K562 (cell line): ENCODE measurements at regions not wholly inside any gene's neighbourhood (a gene's known extent, or its start where the extent isn't known, plus 50 kb on each side); places are given as distances from the start of the nearest gene placed in this dataset.

ENCODE experiments used
- ATAC-seq: fragments of 200-7000 bp; cut with Tn5 transposase; 3 replicates; pipeline ENCODE4 v1.9.1; 2020; ENCODE audit warnings: moderate library complexity
- BruUV-seq: library from RNA; stranded (reverse); fragments of 400-500 nt; replicated peaks from 2 replicates; lab custom pipeline; 2021; lab: Mats Ljungman, UMichigan
- CTCF ChIA-PET: fragments of 300-600 bp; formaldehyde crosslinking; extraction: SDS; loops from one replicate; lab custom pipeline; 2021; ENCODE audit warnings: low intra/inter-chr PET ratio; lab: Yijun Ruan, JAX
- POLR2A ChIA-PET: fragments of 300-600, 350-650 bp; sonication (Branson Sonifier 250); formaldehyde crosslinking; extraction: SDS; loops from one replicate; lab custom pipeline; 2021; ENCODE audit warnings: antibody characterized with exemption, inconsistent platforms; lab: Yijun Ruan, JAX
- DNase-seq, 4 experiments: peaks; one replicate each; pipeline versions ENCODE4 v3.0.0 to v3.0.0-alpha.2; 2011 to 2018; ENCODE audit warnings: low spot score in 3 of 4, mixed read lengths in 3 of 4; ENCODE audit errors: extremely low read depth in 1 of 4
- FAIRE-seq: peaks from 2 replicates; lab custom pipeline; 2011; peaks lifted over from hg19 to GRCh38; lab: Jason Lieb, UNC
- H2AFZ ChIP-seq: 2 replicates; pipeline ENCODE4 v1.6.0; 2011; ENCODE audit warnings: low read depth, low read length, control low read depth, inconsistent platforms
- H3K27ac ChIP-seq: fragments of 200-600 bp; 3 replicates; pipeline ENCODE4 v1.8.0; 2011; ENCODE audit warnings: low read depth, mild to moderate bottlenecking, control low read depth, inconsistent platforms, low read length, moderate library complexity, mixed read lengths; ENCODE audit errors: extremely low read depth
- H3K27me3 ChIP-seq, 2 experiments: fragments of 300-600 bp in 1 of 2; 2 replicates in 1 of 2; 3 replicates in 1 of 2; pipeline versions ENCODE4 v1.6.0 to v1.8.0; 2011; ENCODE audit warnings: inconsistent platforms in 2 of 2, low read length in 2 of 2, mild to moderate bottlenecking in 1 of 2, mixed read lengths in 1 of 2, moderate library complexity in 1 of 2; ENCODE audit not compliant: control insufficient read depth in 2 of 2, insufficient read depth in 2 of 2
- H3K36me3 ChIP-seq: fragments of 300-600 bp; 3 replicates; pipeline ENCODE4 v1.8.0; 2011; ENCODE audit warnings: mild to moderate bottlenecking, low read length, inconsistent platforms; ENCODE audit not compliant: control insufficient read depth, insufficient read depth
- H3K4me1 ChIP-seq, 2 experiments: fragments of 200-600 bp in 1 of 2; replicated peaks in 1 of 2; 2 replicates in 1 of 2; 3 replicates in 1 of 2; pipeline versions ENCODE4 v1.5.1 to v1.8.0; 2011; ENCODE audit warnings: inconsistent platforms in 2 of 2, low read length in 2 of 2, mild to moderate bottlenecking in 1 of 2, mixed read lengths in 1 of 2, moderate library complexity in 1 of 2; ENCODE audit not compliant: control insufficient read depth in 2 of 2, insufficient read depth in 2 of 2
- H3K4me2 ChIP-seq: 2 replicates; pipeline ENCODE4 v1.6.1; 2011; ENCODE audit warnings: low read length, control low read depth, inconsistent platforms, mixed read lengths; ENCODE audit not compliant: insufficient read depth
- H3K4me3 ChIP-seq: fragments of 200-600 bp; sonication (generic), shearing (Covaris generic); 2 replicates; pipeline ENCODE4 v1.5.1; 2016; ENCODE audit warnings: control low read depth, inconsistent platforms
- H3K79me2 ChIP-seq: fragments of 200-600 bp; 3 replicates; pipeline ENCODE4 v1.8.0; 2011; ENCODE audit warnings: low read length, inconsistent platforms; ENCODE audit not compliant: control insufficient read depth, insufficient read depth
- H3K9ac ChIP-seq, 2 experiments: 2 replicates each; pipeline versions ENCODE4 v1.6.0 to v1.6.1; 2011; ENCODE audit warnings: low read depth in 2 of 2, low read length in 2 of 2, control low read depth in 1 of 2, inconsistent platforms in 1 of 2, mild to moderate bottlenecking in 1 of 2, mixed read lengths in 1 of 2; ENCODE audit not compliant: insufficient read depth in 1 of 2
- H3K9me1 ChIP-seq: one replicate; pipeline ENCODE4 v1.6.0; 2011; ENCODE audit warnings: inconsistent platforms, mild to moderate bottlenecking, low read length, moderate library complexity; ENCODE audit not compliant: control insufficient read depth, insufficient read depth
- H3K9me3 ChIP-seq: replicated peaks from 2 replicates; pipeline ENCODE4 v1.5.1; 2011; ENCODE audit warnings: low read depth, low read length, inconsistent platforms; ENCODE audit not compliant: control insufficient read depth, insufficient read depth
- H4K20me1 ChIP-seq: replicated peaks from 2 replicates; pipeline ENCODE4 v1.6.1; 2011; ENCODE audit warnings: low read length, inconsistent platforms, mixed read lengths; ENCODE audit not compliant: control insufficient read depth, insufficient read depth
- CBFA2T2 ChIP-seq: fragments of 450-650 bp; conservative IDR thresholded peaks from 2 replicates; pipeline ENCODE4 v1.6.1; 2017; ENCODE audit warnings: mild to moderate bottlenecking
- CREB1 ChIP-seq, 2 experiments: sonication (generic) in 1 of 2; formaldehyde crosslinking in 1 of 2; IDR thresholded peaks; 2 replicates each; pipeline versions ENCODE4 v1.6.1 to v1.8.0; 2012 to 2022; ENCODE audit warnings: inconsistent platforms in 1 of 2, mild to moderate bottlenecking in 1 of 2, missing genetic modification reagents in 1 of 2, moderate library complexity in 1 of 2
- FOXA1 ChIP-seq: fragments of 450-650 bp; IDR thresholded peaks from 2 replicates; pipeline ENCODE4 v1.6.1; 2016; ENCODE audit warnings: mild to moderate bottlenecking, borderline replicate concordance
- FUS ChIP-seq: fragments of 200-400 bp; formaldehyde crosslinking; optimal IDR thresholded peaks from 2 replicates; pipeline ENCODE3; 2017; ENCODE audit warnings: low read depth, low read length
- GTF2F1 ChIP-seq: IDR thresholded peaks from 2 replicates; pipeline ENCODE4 v1.6.1; 2011; ENCODE audit warnings: low read depth, low read length, improper control_type of control experiment
- HMGN3 ChIP-seq: IDR thresholded peaks from 2 replicates; pipeline ENCODE4 v1.6.1; 2011; ENCODE audit warnings: borderline replicate concordance, low read depth, mild to moderate bottlenecking, mixed read lengths, low read length; ENCODE audit not compliant: insufficient read length; ENCODE audit errors: extremely low read depth
- KHSRP ChIP-seq: fragments of 450-650 bp; IDR thresholded peaks from 2 replicates; pipeline ENCODE4 v1.6.1; 2017
- NFATC3 ChIP-seq: fragments of 450-650 bp; IDR thresholded peaks from 2 replicates; pipeline ENCODE4 v1.6.1; 2017; ENCODE audit warnings: mild to moderate bottlenecking
- RBM39 ChIP-seq: fragments of 200-400 bp; formaldehyde crosslinking; optimal IDR thresholded peaks from 2 replicates; pipeline ENCODE3; 2018; ENCODE audit warnings: low read depth, low read length
- YBX1 ChIP-seq: fragments of 450-650 bp; IDR thresholded peaks from 2 replicates; pipeline ENCODE4 v1.7.1; 2016; ENCODE audit warnings: mild to moderate bottlenecking
- ZFPM2 ChIP-seq: fragments of 250-450 bp; sonication (Bioruptor Pico); IDR thresholded peaks from 2 replicates; pipeline ENCODE4 v1.5.1; 2022; ENCODE audit warnings: mild to moderate bottlenecking
- ZNF217 ChIP-seq: sonication (generic); formaldehyde crosslinking; IDR thresholded peaks from 2 replicates; pipeline ENCODE4 v1.8.0; 2022; ENCODE audit warnings: mild to moderate bottlenecking, missing genetic modification reagents
- ZNF316 ChIP-seq: fragments of 450-650 bp; IDR thresholded peaks from 2 replicates; pipeline ENCODE4 v1.6.1; 2016
- WGBS: fragments of 100-300 bp; shearing (Covaris generic); methylation state at CpG from one replicate; pipeline ENCODE4 v1.1.6; 2016; ENCODE audit warnings: low coverage, mixed read lengths; ENCODE audit not compliant: insufficient coverage; ENCODE audit errors: missing lambda C conversion rate; 5-methylcytosine and 5-hydroxymethylcytosine counted together
- in situ Hi-C: fragments of 300-500 bp; cut with MboI; formaldehyde crosslinking; loops from 4 replicates; pipeline ENCODE4 v1.15.0; 2018; ENCODE audit warnings: inconsistent platforms, mixed read lengths
- intact Hi-C: fragments of 100-400 bp; cut with micrococcal nuclease; formaldehyde crosslinking; loops from 2 replicates; pipeline ENCODE4 v1.14.2; 2022
- TF ChIP-seq, protein P1 (sequence below), 2 experiments: fragments of 450-650 bp; IDR thresholded peaks; 2 replicates each; pipeline ENCODE4 v1.6.1; 2016
- TF ChIP-seq, protein P2 (sequence below): fragments of 250-450 bp; sonication (Bioruptor Pico); IDR thresholded peaks from 2 replicates; pipeline ENCODE4 v1.4.0; 2020; ENCODE audit warnings: mild to moderate bottlenecking, moderate library complexity
- TF ChIP-seq, protein P3 (sequence below), 3 experiments: IDR thresholded peaks in 2 of 3; conservative IDR thresholded peaks in 1 of 3; 2 replicates each; pipeline ENCODE4 v1.5.1; 2011 to 2012; ENCODE audit warnings: low read length in 3 of 3, mild to moderate bottlenecking in 3 of 3, control low read depth in 2 of 3, improper control_type of control experiment in 1 of 3, inconsistent platforms in 1 of 3, low read depth in 1 of 3, mixed read lengths in 1 of 3, moderate library complexity in 1 of 3; ENCODE audit not compliant: insufficient read depth in 2 of 3
- TF ChIP-seq, protein P4 (sequence below), 2 experiments: fragments of 150-350 bp in 1 of 2; IDR thresholded peaks; 2 replicates each; pipeline ENCODE4 v1.6.1; 2012 to 2016; ENCODE audit warnings: low read depth in 2 of 2, low read length in 2 of 2, mild to moderate bottlenecking in 1 of 2, moderate library complexity in 1 of 2

DNA sequence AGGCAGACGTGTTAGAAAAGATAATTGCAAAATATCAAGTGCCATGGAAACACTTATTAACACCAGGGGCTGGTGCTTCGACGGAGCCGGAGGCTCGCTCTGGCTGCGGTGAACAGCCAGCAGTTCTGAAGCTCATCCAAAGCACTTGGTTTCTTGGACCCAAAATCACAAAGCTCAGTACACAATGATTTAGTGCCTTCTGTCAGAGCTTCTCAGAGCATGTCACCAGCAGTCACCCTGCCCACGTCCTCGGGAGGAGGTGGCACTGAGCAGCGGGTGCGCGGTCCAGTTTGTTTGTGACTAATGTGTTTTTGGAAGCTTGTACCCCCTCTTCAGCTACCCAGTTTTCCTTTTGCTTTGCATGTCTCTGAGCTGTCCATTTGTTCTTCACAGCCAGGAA is 58.7 kb upstream of the KIRREL3 start:
- FAIRE-seq (no peak), ATAC-seq (no peak), DNase-seq (no peak)
- Histone ChIP-seq H3K79me2 (no peaks in the 10 kb centered on the region), H3K36me3 (no peaks in the 10 kb centered on the region), H3K4me2 (no peak overlapping the region), H3K9me3 (no peaks in the 10 kb centered on the region), H2AFZ (no peak overlapping the region), H3K4me1 (no peaks in the 10 kb centered on the region), H3K9ac (no peak overlapping the region), H3K27me3 (no peaks in the 10 kb centered on the region; a peak in 1 of 5 replicates), H3K9me1 (no peaks in the 10 kb centered on the region), H3K4me3 (no peak overlapping the region), H3K27ac (no peak overlapping the region), H4K20me1 (no peaks in the 10 kb centered on the region)
- ChIA-PET POLR2A (interaction anchor here (0.6 kb wide), 1 partner anchor 328 kb away, joined by 3 read pairs; no protein-coding TSS in a partner anchor), CTCF (no interaction called here)
- in situ Hi-C loops, result no loop called here
- intact Hi-C loops, result no loop called here
- under 1% methylated on average over 11 of the region's 11 CpGs for WGBS
- BruUV-seq, result no TSS peak
- TF ChIP-seq FUS, result no peak
- no peak for TF ChIP-seq HMGN3
- no peak for TF ChIP-seq NFATC3
- TF ChIP-seq, protein P1, sequence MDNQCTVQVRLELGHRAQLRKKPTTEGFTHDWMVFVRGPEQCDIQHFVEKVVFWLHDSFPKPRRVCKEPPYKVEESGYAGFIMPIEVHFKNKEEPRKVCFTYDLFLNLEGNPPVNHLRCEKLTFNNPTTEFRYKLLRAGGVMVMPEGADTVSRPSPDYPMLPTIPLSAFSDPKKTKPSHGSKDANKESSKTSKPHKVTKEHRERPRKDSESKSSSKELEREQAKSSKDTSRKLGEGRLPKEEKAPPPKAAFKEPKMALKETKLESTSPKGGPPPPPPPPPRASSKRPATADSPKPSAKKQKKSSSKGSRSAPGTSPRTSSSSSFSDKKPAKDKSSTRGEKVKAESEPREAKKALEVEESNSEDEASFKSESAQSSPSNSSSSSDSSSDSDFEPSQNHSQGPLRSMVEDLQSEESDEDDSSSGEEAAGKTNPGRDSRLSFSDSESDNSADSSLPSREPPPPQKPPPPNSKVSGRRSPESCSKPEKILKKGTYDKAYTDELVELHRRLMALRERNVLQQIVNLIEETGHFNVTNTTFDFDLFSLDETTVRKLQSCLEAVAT (IDR thresholded peaks at IDR 0.05), result no peak
- no peak for TF ChIP-seq ZNF217 (CRISPR knock-in tag)
- TF ChIP-seq, protein P2, sequence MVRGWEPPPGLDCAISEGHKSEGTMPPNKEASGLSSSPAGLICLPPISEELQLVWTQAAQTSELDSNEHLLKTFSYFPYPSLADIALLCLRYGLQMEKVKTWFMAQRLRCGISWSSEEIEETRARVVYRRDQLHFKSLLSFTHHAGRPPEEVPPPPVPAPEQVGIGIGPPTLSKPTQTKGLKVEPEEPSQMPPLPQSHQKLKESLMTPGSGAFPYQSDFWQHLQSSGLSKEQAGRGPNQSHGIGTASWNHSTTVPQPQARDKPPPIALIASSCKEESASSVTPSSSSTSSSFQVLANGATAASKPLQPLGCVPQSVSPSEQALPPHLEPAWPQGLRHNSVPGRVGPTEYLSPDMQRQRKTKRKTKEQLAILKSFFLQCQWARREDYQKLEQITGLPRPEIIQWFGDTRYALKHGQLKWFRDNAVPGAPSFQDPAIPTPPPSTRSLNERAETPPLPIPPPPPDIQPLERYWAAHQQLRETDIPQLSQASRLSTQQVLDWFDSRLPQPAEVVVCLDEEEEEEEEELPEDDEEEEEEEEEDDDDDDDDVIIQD (CRISPR knock-in tag), result no peak
- no peak for TF ChIP-seq CBFA2T2
- no peak for TF ChIP-seq CREB1 (IDR thresholded peaks at IDR 0.05)
- TF ChIP-seq CREB1 (CRISPR knock-in tag; IDR thresholded peaks at IDR 0.05), result no peak
- no peak for TF ChIP-seq KHSRP
- TF ChIP-seq YBX1, result no peak
- TF ChIP-seq, protein P3, sequence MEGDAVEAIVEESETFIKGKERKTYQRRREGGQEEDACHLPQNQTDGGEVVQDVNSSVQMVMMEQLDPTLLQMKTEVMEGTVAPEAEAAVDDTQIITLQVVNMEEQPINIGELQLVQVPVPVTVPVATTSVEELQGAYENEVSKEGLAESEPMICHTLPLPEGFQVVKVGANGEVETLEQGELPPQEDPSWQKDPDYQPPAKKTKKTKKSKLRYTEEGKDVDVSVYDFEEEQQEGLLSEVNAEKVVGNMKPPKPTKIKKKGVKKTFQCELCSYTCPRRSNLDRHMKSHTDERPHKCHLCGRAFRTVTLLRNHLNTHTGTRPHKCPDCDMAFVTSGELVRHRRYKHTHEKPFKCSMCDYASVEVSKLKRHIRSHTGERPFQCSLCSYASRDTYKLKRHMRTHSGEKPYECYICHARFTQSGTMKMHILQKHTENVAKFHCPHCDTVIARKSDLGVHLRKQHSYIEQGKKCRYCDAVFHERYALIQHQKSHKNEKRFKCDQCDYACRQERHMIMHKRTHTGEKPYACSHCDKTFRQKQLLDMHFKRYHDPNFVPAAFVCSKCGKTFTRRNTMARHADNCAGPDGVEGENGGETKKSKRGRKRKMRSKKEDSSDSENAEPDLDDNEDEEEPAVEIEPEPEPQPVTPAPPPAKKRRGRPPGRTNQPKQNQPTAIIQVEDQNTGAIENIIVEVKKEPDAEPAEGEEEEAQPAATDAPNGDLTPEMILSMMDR (IDR thresholded peaks at IDR 0.05 in 2 of 3, conservative IDR thresholded peaks at IDR 0.05 in 1 of 3; ENCODE audit: insufficient read depth in 2 of 3, low read depth in 1 of 3, low read length in 3 of 3), result no peak
- TF ChIP-seq FOXA1, result no peak
- no peak for TF ChIP-seq ZFPM2
- no peak for TF ChIP-seq RBM39
- TF ChIP-seq ZNF316, result no peak
- TF ChIP-seq, protein P4, sequence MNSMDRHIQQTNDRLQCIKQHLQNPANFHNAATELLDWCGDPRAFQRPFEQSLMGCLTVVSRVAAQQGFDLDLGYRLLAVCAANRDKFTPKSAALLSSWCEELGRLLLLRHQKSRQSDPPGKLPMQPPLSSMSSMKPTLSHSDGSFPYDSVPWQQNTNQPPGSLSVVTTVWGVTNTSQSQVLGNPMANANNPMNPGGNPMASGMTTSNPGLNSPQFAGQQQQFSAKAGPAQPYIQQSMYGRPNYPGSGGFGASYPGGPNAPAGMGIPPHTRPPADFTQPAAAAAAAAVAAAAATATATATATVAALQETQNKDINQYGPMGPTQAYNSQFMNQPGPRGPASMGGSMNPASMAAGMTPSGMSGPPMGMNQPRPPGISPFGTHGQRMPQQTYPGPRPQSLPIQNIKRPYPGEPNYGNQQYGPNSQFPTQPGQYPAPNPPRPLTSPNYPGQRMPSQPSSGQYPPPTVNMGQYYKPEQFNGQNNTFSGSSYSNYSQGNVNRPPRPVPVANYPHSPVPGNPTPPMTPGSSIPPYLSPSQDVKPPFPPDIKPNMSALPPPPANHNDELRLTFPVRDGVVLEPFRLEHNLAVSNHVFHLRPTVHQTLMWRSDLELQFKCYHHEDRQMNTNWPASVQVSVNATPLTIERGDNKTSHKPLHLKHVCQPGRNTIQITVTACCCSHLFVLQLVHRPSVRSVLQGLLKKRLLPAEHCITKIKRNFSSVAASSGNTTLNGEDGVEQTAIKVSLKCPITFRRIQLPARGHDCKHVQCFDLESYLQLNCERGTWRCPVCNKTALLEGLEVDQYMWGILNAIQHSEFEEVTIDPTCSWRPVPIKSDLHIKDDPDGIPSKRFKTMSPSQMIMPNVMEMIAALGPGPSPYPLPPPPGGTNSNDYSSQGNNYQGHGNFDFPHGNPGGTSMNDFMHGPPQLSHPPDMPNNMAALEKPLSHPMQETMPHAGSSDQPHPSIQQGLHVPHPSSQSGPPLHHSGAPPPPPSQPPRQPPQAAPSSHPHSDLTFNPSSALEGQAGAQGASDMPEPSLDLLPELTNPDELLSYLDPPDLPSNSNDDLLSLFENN (IDR thresholded peaks at IDR 0.05; ENCODE audit: low read depth in 2 of 2, low read length in 2 of 2), result no peak
- TF ChIP-seq GTF2F1, result no peak
